NK-92 treated with Interleukin-12 subunit alpha and Interleukin-12 subunit beta, amount 100 ng/mL, for 24 hours (cell line): ENCODE measurements at regions not wholly inside any gene's neighbourhood (a gene's known extent, or its start where the extent isn't known, plus 50 kb on each side); places are given as distances from the start of the nearest gene placed in this dataset.
"Not testable (repeated sequence)": the region's sequence is repeated elsewhere in the genome, so short reads cannot be mapped to it uniquely, and the experiment has no call there.

Source experiments
- DNase-seq: peaks from one replicate; lab custom pipeline; 2025; lab: John Stamatoyannopoulos, UW

DNA sequence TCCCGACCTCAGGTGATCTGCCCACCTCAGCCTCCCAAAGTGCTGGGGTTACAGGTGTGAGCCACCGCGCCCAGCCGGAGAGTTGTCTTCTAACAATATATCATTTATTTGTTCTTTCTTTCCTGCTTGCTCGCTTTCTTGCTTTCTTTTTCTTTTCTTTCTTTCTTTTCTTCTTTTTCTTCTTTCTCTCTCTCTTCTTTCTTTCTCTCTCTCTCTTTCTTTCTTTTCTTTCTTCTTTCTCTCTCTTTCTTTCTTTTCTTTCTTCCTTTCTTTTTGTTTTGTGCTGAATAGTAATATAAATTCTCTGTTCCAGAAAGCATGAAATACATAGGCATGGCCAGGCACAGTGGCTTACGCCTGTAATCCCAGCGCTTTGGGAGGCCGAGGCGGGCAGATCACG lies 73.5 kb upstream of the ZNF644 start:
- not testable (repeated sequence) for DNase-seq

DNA sequence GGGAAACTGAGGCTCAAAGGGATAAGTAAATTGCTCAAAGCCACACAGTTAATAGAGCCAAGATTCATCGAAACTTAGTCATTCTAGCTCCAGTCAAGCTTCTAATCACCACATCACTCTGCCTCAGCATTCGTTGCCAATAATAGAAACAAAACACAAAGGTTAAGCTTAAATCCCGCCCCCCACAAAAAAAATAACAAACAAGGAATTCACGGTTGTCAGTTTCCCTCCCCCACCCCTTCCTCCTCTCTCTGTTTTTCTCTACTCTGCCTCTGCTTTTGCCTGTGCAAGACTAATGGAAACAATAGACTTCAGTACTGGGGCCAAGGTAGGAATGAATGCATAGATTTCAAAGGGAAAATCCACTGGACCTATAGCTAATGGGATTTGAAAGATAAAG lies 70.7 kb upstream of the ZNF644 start:
- DNase-seq, result no peak

DNA sequence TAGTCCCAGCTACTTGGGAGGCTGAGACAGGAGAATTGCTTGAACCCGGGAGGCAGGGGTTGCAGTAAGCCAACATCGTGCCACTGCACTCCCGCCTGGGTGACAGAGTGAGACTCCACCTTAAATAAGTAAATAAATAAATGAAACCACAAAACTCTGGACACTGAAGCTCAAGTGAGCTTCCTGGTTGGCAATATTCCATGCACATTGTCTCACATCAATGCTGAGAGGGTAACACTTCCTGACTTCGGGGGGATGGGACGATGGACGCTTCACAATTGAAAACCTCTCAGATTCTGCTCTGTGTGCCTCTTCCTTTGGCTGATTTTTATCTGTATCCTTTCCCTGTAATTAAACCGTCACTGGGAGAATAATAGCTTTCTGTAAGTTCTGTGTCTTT lies 70.0 kb upstream of the ZNF644 start:
- DNase-seq, result no peak

DNA sequence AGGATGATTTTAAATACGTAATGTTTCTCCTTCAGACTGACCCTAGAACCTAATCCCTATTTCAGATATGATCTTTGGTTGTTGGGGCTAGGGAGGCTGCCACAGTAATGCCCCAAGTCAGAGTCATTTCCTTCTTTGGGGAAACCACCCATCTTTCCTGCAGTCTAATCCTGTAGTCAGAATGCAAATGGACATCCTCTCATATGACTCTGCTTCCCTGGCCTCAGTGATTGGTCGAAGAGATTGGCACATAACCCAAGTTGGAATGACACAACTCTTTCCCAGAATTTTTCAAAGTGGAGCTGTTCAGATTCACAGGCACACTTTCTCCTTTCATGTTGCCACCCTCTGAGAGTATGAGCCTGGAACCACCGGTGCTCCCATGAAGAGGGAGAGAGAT lies 58.8 kb upstream of the ZNF644 start:
- DNase-seq, result no peak

DNA sequence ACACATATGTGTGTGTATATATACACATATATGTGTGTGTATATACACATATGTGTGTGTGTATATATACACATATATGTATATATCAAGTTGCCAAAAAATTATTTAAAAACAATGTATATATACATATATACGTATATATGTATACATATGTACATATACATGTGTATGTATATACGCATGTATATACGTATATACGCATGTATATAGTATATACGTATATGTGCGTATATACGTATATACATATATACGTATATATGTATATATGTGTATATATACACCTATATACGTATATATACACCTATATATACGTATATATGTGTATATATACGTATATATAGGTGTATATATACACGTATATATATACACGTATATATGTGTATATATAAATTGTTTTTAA lies 57.0 kb upstream of the ZNF644 start:
- no peak for DNase-seq

DNA sequence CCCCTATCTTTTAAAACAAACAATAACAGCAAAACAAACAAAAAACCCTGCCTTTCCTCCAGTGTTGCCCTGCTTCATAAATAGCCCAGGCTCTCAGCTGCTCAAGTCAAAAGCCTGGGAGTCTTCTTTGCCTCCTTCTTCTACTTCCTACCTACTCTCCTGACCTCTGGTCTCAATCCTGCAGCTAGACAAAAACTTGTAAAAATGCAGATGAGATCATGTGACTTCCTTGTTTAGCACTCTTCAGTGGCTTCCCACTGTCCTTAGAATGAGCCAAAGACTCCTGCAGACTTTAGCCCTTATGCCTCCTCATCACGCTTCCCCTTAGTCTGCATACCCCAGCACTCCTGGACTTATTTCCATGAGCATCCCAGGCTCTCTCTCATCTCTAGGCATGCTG lies 55.0 kb upstream of the ZNF644 start:
- DNase-seq, result no peak

DNA sequence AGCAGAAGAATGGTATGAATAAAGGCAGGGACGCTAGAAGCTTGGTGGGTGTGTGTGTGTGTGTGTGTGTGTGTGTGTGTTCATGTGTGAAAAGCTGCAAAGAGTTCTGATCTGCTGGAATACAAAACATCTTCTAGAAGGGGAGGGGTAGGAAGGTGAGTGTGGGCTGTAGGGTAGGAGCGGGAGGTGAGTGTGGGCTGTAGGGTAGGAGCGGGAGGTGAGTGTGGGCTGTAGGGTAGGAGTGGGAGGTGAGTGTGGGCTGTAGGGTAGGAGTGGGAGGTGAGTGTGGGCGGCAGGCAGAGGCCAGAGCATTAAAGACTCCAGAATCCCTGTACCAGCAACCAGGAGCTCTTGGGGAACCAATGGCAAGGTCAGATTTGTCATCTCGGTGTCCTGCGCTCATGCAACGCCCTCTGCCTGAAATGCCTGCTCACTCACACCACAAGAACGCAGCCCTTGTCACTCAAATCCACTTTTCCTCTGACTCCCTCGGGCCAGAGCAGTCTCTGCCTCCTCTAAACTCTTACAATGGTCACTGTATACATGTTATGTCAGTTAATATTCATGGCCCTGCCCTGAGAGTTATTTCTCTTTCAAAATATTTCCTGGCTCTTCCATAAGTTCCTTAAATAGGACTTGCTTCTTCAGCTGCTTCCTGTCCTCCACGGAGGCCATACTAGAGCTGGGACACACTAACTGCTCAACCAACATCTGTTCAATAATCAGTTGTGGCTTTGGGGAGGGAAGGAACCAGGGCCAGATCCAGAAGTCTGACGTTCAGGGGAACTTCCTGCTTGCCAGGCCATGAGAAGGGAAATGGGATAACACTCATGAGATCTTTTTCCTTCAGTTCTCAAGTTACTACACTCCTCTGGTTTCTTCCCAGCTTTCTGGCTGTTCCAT lies 53.6 kb upstream of the ZNF644 start:
- no peak for DNase-seq

DNA sequence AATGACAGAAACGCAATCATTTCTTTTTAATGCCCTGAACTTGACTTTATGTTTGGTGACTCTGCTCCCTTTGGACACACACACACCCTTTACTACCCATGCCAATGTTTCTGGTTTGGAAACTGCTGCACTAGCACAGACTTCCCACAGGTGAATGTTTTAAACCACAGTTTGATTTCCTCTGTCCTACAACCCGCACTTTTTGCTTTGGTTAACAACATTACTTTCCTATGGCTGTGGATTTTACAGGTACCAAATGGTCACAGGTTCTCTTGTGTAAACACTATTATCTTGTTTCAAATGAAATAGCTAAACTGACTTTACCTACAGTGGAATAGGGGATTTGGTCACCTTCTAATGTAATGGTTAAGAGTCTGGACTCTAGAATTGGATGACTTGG lies 51.5 kb upstream of the ZNF644 start:
- DNase-seq, result no peak

DNA sequence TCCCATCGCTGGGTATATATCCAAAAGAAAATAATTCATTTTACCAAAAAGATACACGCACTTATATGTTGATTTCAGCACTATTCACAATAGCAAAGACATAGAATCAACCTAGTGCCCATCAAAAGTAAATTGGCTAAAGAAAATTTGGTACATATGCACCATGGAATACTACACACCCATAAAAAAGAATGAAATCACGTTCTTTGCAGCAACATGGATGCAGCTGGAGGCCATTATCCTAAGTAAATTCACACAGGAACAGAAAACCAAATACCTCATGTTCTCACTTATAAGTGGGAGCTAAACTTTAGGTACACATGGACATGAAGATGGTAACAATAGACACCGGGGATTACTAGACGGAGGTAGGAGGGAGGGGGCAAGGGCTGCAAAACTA lies 50.0 kb upstream of the ZNF644 start:
- no peak for DNase-seq
